ENCODE measurements at regions not wholly inside any gene's neighbourhood (a gene's known extent, or its start where the extent isn't known, plus 50 kb on each side); places are given as distances from the start of the nearest gene placed in this dataset.

DNA sequence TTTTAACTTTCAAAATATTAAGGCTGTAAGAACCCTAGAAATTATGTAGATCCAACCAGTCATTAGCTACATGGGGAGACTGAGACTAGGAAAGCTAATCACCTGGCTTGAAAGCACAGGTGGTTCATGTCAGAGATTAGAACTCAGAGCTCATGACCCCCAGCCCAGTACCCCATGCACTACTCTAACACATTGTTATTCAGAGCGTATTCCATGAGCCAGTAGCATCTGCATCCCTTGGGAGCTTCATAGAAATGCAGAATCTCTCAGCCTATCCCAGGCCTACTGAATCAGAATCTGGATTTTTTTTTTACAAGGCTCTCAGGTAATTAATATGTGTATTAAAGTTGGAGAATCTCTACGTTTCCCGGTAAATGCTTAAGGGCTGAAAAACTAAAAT is 161.7 kb downstream of the BTG1 start:
- WGBS = 82% methylated on average over 3 of the region's 3 CpGs
- Histone ChIP-seq H3K36me3 (no peaks in the 10 kb centered on the region), H3K27me3 (replicated peaks; ENCODE audit: insufficient read depth) (no peaks in the 10 kb centered on the region), H3K4me3 (no peak overlapping the region), H3K4me1 (replicated peaks) (no peaks in the 10 kb centered on the region), H3K27ac (no peak overlapping the region), H3K9me3 (no peaks in the 10 kb centered on the region)
- DNase-seq (ENCODE audit: low spot score) = no peak
- TF ChIP-seq POLR2A (IDR thresholded peaks at IDR 0.05) = no peak
- intact Hi-C loops (cut with DNase I) = no loop called here

DNA sequence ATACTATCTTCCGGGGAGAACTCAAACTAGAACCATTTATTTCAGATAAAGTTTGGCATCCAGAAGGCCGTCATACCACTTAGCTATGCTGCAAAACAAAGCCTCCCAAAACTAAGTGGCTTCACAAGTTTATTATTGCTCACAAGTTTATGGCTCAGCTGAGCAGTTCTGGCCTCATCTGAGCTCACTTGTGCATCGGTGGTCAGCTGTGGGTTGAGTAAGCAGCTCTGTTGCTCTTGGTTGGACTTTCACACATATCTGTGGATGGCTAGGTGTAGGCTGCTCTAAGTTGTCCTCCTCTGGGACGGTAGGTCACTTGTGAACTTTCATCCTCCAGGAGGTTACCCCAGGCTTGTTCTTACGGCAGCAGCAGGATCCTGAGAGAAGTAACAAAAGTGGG is 162.7 kb downstream of the BTG1 start:
- Histone ChIP-seq H3K4me1 (replicated peaks) (no peaks in the 10 kb centered on the region), H3K4me3 (no peak overlapping the region), H3K27me3 (replicated peaks; ENCODE audit: insufficient read depth) (no peaks in the 10 kb centered on the region), H3K9me3 (no peaks in the 10 kb centered on the region), H3K27ac (no peak overlapping the region), H3K36me3 (no peaks in the 10 kb centered on the region)
- intact Hi-C loops (cut with DNase I) = no loop called here
- DNase-seq (ENCODE audit: low spot score) = no peak
- 85% methylated on average over 5 of the region's 5 CpGs for WGBS
- TF ChIP-seq, protein P1, sequence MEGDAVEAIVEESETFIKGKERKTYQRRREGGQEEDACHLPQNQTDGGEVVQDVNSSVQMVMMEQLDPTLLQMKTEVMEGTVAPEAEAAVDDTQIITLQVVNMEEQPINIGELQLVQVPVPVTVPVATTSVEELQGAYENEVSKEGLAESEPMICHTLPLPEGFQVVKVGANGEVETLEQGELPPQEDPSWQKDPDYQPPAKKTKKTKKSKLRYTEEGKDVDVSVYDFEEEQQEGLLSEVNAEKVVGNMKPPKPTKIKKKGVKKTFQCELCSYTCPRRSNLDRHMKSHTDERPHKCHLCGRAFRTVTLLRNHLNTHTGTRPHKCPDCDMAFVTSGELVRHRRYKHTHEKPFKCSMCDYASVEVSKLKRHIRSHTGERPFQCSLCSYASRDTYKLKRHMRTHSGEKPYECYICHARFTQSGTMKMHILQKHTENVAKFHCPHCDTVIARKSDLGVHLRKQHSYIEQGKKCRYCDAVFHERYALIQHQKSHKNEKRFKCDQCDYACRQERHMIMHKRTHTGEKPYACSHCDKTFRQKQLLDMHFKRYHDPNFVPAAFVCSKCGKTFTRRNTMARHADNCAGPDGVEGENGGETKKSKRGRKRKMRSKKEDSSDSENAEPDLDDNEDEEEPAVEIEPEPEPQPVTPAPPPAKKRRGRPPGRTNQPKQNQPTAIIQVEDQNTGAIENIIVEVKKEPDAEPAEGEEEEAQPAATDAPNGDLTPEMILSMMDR (IDR thresholded peaks at IDR 0.05) = no peak
- TF ChIP-seq POLR2AphosphoS5 (IDR thresholded peaks at IDR 0.05) (no peak), POLR2A (IDR thresholded peaks at IDR 0.05) (no peak)

- Histone ChIP-seq H3K4me1 (replicated peaks) (no peaks in the 10 kb centered on the region), H3K4me3 (no peak overlapping the region), H3K36me3 (no peaks in the 10 kb centered on the region), H3K9me3 (no peaks in the 10 kb centered on the region), H3K27me3 (replicated peaks; ENCODE audit: insufficient read depth) (no peaks in the 10 kb centered on the region), H3K27ac (no peak overlapping the region)
- intact Hi-C loops (cut with DNase I) = no loop called here
- no peak for DNase-seq (ENCODE audit: low spot score)
- TF ChIP-seq, protein P1 (IDR thresholded peaks at IDR 0.05) = no peak
- no peak for TF ChIP-seq POLR2A (IDR thresholded peaks at IDR 0.05)
- no peak for TF ChIP-seq POLR2AphosphoS5 (IDR thresholded peaks at IDR 0.05)
Measured at GRCh38 chr12:91980389-91980821, 165.2 kb downstream of the BTG1 start.

DNA sequence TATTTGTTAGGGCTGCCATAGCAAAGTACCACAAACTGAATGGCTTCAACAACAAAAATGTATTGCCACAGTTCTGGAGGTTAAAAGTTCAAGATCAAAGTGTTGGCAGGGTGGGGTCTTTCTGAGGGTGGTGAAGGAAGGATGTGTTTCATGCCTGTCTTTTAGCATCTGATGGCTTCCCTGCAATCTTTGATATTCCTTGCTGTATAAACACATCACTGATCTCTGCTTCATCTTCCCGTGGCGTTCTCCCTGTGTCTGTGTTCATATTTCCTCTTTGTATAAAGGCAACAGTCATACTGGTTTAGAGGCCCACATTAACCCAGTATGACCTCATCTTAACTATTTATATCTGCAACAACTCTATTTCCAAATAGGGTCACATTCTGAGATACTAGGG is 167.5 kb downstream of the BTG1 start:
- no peaks in the 10 kb centered on the region for H3K4me1 ChIP-seq (replicated peaks)
- intact Hi-C loops (cut with DNase I) = no loop called here

GRCh38 chr12:91975891-91976290 is 169.8 kb downstream of the BTG1 start:
- Histone ChIP-seq H3K9me3 (no peaks in the 10 kb centered on the region), H3K4me3 (no peak overlapping the region), H3K36me3 (no peaks in the 10 kb centered on the region), H3K27ac (no peak overlapping the region), H3K27me3 (replicated peaks; ENCODE audit: insufficient read depth) (no peaks in the 10 kb centered on the region), H3K4me1 (replicated peaks) (no peaks in the 10 kb centered on the region)
- WGBS = 95% methylated on average over 6 of the region's 6 CpGs
- TF ChIP-seq POLR2A (IDR thresholded peaks at IDR 0.05) (no peak), POLR2AphosphoS5 (IDR thresholded peaks at IDR 0.05) (no peak)
- TF ChIP-seq, protein P1 (IDR thresholded peaks at IDR 0.05) = no peak
- DNase-seq (ENCODE audit: low spot score) = no peak
- intact Hi-C loops (cut with DNase I) = no loop called here

More for the DNA sequence above, 167.5 kb downstream of the BTG1 start:
- TF ChIP-seq, protein P1 (IDR thresholded peaks at IDR 0.05) = no peak
- TF ChIP-seq POLR2AphosphoS5 (IDR thresholded peaks at IDR 0.05) (no peak), POLR2A (IDR thresholded peaks at IDR 0.05) (no peak)
- Histone ChIP-seq H3K27ac (no peak overlapping the region), H3K27me3 (replicated peaks; ENCODE audit: insufficient read depth) (no peaks in the 10 kb centered on the region), H3K9me3 (no peaks in the 10 kb centered on the region), H3K36me3 (no peaks in the 10 kb centered on the region), H3K4me3 (no peak overlapping the region)
- DNase-seq (ENCODE audit: low spot score) = no peak
- 56% methylated on average over 2 of the region's 2 CpGs for WGBS
